Uterus (tissue), 2 donors: ENCODE measurements at regions not wholly inside any gene's neighbourhood (a gene's known extent, or its start where the extent isn't known, plus 50 kb on each side); places are given as distances from the start of the nearest gene placed in this dataset.

Experiments used
- CTCF ChIP-seq, 4 experiments: fragments of 200-600 bp in 2 of 4; fragments of 450-650 bp in 2 of 4; sonication (generic) in 2 of 4; IDR thresholded peaks; one replicate each; pipeline ENCODE4 v1.5.1; 2016 to 2019; ENCODE audit warnings: antibody characterized with exemption in 4 of 4, mild to moderate bottlenecking in 2 of 4, moderate library complexity in 1 of 4
- POLR2A ChIP-seq, 2 donors: fragments of 450-650 bp; IDR thresholded peaks; one replicate each; pipeline ENCODE4 v1.6.1; 2016; ENCODE audit warnings: antibody characterized with exemption in 2 of 2, mild to moderate bottlenecking in 1 of 2, moderate library complexity in 1 of 2

DNA sequence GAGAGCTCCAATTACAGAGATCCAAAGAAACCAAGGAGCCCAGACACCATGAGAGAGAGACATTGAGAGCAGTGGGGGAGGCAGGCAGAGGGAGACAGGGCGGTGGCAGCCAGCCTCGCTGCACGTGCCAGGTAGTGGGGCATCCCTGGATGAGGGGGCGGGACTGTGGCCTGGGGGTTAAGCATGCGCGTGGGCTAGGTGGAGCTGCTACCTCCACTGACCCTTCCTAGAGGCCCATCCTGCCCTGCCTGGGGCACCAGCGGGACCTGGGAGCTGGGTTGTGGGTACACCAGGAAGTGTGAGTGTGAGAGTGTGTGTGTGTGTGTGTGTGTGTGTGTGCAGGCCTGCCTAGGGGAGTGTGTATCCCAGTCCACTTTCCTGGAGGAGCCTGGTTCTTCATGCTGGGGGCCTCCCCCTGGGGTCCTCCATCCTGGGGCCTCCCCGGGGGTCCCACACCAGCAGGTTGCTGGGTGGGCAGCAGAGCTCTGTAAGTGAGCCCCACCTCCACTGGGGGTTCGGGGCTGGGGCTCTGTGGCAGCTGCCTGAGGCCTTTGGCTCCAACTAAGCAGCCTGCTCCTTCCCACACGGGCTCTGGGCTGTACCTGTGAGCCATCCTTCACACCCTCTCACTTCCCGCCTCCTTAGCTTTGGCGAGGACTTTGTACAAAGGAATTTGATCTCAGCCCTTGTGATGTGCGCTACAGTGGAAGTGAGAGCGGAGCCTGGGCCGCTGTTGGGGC lies 127.4 kb downstream of the IRF8 start:
- TF ChIP-seq CTCF (IDR thresholded peaks at IDR 0.05) = no peak
- no peak for TF ChIP-seq POLR2A (IDR thresholded peaks at IDR 0.05)
